HG03175 (cell line): ENCODE measurements at regions not wholly inside any gene's neighbourhood (a gene's known extent, or its start where the extent isn't known, plus 50 kb on each side); places are given as distances from the start of the nearest gene placed in this dataset.
"Not testable (repeated sequence)": the region's sequence is repeated elsewhere in the genome, so short reads cannot be mapped to it uniquely, and the experiment has no call there.

Experiments used
- ATAC-seq: cut with Tn5 transposase; IDR thresholded peaks from one replicate; pipeline ENCODE4 v1.9.1; 2021; ENCODE audit warnings: mild to moderate bottlenecking, moderate library complexity; ENCODE audit not compliant: unreplicated experiment

DNA sequence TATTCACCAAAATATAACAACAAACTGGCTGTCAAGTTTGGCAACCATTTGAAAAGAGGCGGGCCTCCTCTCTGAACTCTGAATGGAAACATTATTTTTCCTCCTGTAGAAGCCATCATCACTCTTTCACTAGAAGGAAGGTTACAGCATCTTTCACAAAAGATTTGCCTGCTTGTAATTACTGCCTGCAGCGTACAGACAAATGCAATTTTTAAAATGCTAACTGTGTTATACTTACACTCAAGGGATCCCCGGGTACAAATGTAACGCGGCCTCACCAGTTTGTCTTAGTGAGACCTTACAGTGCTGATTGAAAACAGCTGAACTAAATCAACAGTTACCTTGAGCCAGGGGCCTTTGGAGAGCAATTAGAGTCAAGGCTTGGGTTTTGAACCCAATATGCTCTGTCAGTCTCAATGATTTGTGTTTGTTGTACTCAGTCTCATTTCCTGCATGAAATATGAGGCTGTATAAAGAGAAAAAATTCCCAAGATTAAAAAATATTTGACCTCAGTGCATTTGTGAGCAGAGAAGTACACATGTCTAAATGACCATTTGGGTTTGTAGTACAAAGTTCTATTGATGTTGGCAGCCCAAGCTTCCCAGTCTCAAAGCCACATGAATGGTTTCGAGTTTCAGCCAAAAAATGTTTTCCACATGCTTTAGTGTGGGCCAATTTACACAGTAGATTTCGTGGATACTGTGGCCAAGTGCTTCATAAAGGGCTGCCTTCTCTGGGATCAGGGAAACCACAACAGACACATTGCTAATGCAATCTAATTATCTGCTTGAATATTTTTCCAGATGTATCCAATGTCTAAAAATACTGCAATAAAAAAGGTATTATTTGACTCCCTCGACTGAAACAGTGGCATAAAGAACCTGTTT lies 500.0 kb downstream of the SPATA31D1 start:
- no peak for ATAC-seq

DNA sequence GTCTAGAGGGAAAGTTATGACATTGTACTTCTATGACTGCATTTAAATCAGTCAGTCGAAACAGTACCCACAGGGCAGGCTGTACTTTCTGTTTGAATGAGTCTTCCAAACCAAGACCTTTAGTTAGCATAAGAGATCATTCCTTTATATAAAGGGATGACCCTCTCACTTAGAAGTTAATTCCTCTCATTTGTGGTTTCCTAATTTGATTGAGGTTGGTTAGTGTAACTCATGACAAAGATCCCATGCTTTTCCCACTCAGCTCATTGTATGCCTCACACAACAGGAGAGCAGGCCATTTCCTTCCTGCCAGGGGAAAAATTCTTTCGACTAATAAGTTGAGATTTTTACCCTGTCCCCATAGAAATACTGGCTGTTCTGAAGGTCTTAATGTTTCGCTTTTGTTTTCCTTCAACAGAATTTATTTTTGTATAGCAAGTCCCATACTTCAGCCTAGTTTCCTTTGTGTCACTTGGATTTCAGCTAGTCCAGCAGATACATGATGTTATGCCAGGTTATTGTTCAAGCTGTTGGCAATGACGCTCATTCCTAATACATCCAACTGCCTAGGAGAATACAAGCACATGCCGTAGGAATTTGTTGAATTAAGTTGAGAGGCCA lies 500.7 kb downstream of the SPATA31D1 start:
- ATAC-seq, result no peak

DNA sequence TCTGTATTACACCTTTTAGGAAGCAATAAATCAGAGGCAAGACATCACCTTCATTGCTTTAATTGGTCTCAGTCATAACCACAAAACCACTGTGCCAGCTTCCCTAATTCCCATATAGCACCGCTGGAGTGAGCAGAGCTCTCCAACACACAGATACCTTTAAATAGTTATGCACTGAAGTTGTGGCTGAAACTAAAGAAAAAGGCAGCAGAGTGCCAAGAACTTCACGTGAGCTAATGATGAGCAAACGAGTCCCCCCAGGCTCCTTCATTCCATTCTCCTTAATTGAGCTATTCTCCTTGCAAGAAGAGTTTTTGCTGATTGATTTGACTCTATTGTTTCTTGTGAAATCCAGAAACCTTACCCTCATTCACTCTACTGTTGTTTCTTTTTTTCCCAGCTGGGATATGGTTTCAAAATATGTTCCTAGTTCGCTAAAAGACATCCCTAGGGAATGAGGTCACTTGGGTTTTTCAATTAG lies 501.5 kb downstream of the SPATA31D1 start:
- ATAC-seq, result no peak

DNA sequence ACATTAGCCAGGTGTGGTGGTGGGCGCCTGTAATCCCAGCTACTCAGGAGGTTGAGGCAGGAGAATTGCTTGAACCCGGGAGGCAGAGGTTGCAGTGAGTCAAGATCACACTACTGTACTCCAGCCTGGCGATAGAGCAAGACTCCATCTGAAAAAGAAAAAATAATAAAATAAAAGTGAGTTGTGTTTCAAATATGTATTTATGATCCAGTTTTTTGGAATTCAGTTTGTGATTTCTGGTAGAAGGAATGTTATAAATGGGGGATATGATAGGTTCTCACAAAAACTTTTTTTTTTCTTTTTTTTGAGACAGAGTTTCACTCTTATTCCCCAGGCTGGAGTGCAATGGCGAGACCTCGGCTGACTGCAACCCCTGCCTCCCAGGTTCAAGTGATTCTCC lies 502.2 kb downstream of the SPATA31D1 start:
- ATAC-seq, result not testable (repeated sequence)

DNA sequence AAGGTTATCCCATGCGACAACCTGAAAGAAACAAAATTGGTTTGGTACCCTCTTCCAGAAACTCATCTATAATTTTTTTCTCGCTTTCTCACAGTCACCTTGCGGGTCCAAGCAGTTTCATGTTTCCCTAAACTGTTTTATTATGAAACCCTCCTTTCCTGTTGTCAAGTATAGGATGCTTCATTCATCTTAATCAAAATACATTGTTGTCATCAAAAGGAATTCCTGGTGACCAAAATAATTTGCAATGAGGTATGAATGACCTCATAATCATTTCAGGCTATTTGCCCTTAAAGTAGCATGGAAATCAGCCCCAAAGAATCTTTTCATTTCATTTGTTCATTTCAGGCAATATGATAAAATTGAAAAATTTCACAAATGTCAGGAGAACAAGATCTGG lies 503.0 kb downstream of the SPATA31D1 start:
- no peak for ATAC-seq

DNA sequence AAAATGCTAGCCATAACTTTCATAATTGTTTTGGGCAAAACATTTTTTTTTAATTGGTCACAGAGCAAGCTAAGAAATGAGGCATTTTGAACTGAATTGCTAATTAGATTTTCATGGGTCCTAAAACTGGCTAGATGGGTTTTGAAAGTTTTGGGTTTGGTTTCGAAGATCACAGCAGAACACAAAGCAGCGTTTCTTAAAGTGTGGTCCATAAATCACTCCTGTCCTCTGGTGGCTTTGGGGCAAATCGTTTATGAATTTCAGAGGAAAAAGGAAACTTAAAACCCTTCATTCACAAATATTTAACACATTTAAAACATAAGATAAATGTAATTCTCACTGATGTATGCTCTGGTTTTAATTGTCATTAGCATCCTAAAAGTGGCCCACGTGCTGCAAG lies 503.7 kb downstream of the SPATA31D1 start:
- no peak for ATAC-seq

DNA sequence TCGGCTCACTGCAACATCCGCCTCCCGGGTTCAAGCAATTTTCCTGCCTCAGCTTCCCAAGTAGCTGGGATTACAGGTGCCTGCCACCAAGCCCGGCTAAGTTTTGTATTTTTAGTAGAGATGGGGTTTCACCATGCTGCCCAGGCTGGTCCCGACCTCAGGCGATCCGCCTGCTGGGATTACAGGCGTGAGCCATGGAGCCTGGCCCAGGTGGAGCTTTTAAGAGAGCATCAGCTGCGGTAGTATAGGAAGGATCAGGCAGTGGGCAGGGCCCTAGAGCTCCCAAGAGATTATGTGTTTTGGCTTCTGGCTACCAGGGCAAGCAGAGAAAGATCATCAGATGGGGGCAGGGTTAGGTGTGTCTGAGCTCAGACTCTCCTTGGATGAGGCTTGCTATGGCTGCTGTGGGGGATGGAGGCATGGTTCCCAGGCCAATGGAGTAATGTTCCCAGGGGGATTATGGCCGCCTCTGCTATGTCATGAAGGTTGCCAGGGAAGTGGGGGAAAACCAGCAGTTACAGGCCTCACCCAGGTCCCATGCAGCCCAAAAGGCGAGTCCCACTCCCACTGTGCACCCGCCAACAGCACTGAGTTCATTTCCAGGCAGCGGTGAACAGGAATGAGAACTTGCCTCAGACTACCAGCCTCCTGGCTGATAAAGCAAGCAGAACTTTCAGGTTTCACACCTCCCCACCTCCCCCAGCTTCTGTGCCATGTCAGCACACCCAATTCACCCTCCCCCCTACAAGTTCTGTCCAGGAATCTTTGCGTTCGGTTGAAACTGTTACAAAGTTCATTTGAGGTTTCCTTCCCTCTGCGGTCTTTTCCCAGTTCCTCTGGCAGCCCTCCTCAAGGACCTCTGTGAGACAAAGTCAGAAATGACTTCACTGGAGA lies 507.6 kb downstream of the SPATA31D1 start:
- ATAC-seq, result no peak

DNA sequence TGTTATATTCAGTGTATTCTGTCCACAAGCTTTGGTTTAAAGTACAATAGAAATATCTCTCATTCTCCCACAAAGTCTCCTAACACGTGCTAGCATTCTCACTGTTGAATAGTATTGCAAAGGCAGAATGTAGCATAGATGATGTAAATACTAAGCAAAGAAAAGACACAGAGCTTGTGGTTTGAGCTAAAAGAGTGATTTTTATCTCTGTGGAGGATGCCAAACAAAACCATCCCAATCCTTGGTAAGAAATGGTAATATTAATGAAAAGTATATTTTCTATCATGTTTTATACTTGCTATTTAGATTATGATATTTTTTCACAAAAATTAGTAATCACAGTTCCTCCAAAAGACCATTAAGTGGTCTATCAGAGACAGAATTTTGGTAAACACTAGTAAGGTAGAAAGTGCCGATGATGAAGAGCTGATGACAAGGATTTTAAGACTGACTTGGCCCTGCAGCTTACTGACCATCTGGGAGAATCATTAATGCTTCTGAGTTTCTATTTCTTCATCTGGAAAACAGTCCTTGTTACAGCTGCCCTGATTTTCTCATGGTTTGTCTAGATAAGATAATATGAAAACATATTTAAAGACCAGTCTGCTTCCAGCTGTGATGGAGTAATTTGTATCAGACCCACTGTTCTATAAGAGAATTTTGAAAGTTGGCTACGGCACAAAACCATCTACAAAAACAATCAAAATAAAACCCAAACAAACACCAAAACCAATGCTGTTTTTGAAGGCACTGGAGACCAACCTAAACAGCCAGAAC lies 510.2 kb downstream of the SPATA31D1 start:
- ATAC-seq, result no peak

DNA sequence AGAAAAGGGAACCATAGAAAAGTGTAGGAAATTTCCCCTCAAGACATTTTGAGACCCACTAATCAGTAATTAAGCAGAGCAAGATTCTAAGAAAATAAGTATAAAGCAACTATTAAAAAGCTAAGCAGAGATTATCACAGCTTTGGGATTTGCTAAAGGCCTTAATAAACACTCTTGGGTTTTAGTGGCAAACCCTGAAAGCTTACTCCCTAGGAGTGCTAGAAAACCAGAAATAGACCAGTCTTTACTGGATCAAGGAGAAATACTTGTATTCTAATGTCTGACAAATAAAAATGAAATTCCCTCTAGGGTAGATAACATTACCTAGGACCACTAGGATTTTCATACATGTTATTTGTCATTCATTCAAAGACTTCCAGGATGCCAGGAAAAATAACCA lies 510.8 kb downstream of the SPATA31D1 start:
- ATAC-seq, result no peak

DNA sequence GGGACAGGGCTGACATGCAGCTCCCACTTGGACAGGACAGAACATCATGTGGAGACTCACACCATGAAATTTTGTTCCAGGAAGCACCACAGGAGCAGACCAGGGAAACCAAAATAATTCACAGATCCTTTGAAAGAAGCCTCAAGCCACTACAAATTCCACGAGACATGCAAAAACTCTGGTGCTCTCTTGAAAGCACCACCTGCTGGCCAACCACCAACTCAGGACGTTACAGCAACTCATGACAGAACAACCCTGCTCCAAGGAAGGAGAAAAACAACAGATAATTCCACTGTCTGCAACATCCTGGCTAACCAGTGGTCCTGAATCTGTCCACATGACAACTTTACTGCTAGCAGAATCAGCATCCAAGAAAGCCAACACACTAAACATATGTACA lies 516.0 kb downstream of the SPATA31D1 start:
- ATAC-seq, result no peak

DNA sequence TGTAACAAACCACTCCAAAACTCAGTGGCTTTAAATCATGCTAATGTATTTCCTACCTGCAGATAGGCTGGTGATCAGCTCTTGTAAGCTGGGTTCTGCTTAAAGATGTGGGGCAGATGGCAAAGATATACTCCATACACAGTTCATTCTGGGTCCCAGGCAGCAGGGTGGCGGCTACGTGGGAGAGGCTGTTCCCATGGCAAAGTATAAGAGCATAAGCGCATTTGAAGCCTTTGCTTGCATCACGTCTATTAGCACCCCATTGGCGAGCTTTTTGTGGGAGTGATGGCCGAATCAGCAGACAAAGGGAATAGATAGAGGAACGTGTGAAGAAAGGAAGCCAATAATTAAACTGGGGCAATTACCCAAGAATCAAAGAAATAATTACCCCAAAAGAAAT lies 523.1 kb downstream of the SPATA31D1 start:
- ATAC-seq, result no peak

DNA sequence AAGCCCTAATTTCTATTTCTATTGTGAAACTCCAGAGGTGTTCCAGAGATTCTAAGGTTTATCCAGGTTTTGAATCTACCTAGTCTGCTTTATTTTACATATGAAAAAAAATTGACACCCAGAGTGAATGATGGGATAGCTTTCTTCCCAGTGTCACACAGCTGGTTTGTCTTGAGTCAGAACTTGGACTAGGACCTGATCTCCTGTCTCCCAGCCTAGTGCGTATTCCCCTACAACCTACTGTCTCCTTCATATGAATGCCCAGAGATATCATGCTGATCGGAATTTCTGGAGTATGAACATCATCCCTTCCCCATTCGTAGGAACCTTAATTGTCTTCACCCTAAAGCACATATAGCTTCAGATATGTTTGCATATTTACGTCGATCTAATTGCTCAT lies 524.2 kb downstream of the SPATA31D1 start:
- no peak for ATAC-seq

DNA sequence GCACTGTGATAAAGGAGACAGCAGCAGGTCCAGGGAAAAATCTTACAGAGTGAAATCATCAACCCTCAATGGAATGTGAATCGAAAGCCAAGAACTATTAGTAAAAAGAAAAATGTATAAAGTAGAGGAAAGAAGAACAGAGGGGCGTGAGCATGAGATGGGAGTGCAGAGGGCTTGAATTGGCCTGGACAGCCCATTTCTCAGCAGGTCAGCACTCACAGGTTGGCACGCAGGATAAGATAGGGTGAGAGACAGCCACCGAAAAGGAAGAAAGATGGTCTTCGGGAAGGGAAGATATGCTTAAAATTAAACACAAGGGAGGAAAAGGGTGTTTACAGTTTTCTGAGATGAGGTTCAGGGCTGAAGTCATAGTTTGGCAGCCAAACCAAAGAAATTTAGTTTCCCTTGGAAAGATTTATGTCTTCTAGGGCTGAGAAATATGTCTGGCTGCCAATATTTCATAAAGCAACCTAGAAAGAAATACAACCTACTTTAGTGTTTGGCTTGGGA lies 524.7 kb downstream of the SPATA31D1 start:
- no peak for ATAC-seq

DNA sequence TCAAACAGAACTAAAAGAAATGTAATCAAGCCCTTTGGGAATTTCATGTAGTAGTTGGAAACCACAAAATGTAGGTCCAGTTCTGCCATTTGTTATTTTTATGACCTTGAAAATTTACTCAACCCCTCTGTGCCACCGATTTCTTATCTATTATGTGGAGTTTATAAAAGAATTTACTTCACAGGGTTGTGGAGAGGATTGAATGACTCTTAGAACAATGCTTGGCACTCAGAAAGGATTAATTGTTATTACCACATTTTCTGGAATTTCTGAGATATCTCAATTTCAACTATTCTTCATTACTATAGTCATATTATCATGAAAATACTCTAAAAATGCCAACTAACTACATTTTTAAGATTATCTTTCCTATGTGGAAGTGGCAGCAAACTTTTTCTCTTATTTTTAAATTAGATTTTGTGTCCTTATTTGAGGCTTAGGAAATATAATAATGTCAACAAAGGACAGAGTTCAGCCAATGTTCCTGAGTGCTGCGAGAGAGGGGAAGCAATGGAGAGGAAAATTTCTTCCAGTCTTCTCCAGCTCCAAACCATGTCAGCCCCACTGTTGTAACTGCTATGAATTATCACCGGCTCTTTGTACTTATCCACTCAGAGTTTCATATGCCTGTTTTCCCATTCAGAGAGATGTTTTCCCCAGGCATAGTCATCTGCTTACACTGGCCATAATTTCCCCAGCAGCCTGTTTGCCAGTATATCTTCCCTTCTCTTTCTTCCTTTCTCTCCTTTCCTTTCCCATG lies 525.6 kb downstream of the SPATA31D1 start:
- no peak for ATAC-seq

DNA sequence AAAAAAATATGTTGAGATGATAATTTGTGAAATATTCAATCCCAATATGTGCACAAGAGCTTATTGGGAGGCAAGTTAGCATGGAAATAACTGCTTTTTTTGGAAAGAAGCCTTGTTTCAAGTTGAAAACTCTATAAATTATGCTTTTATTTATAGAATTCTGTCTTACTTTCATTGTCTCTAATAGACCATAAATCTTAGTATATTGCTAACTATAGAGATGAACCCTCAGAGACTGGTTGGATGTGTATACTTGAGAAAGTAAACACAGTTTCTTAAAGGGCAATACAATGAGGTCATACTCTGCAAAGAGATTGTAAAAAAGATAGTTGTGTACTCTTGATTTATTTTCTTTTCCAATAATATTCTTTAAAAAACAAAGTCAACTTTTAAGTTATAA lies 530.3 kb downstream of the SPATA31D1 start:
- no peak for ATAC-seq

DNA sequence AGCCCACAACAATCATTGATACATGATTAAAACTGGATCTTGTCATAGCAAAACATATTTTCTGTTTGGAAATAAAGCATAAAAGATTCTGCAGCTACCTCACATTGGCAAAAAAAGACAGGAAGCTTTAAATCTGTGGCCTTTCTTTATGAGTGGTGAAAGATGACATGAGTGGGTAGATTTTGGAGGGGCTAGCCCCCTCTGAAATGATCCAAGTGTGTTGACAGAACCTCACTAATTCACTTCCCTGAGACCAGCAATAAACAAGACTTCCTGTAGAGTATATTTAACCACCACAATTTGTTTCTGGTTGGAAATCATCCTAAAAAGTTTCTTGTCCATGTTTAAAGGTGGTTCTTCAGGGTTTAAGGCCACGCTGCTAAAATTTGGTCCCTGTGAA lies 530.8 kb downstream of the SPATA31D1 start:
- ATAC-seq, result no peak

DNA sequence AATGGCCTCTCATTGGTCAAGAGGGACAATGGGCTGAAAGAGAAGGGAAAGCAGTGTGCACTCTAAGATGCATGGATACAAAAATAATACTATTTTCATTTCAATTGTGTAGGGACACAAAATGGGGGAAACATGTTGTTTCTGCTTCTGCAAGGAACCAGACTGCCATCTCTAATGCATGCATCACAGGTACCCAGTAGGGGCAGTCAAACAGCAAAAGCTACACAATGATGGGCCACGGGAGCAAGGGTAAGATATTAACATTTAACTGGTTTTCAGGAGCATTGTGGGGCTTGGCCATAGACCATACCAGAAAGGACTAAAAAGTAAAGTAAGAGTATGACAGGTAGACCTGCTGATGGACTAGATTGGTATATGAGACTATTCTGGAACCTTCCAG lies 535.8 kb downstream of the SPATA31D1 start:
- no peak for ATAC-seq

DNA sequence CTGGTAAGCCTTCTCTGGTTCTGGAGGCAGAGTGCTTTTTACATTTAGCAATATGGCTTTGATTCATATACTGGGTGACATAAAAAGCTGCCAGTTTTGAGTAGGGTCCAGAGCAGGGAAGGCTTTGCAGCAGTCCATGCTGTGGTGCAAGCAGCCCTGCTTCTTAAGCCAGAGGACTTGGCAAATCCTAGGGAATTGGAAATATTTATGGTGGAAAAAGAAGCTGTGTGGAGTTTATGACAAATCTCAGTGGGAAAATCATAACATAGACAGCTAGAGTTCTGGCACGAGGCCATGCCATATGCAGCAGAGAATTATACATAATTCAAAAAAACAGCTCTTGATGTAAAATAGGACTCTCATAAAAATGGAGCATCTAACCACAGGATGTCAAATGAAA lies 536.4 kb downstream of the RASEF start:
- ATAC-seq, result no peak

DNA sequence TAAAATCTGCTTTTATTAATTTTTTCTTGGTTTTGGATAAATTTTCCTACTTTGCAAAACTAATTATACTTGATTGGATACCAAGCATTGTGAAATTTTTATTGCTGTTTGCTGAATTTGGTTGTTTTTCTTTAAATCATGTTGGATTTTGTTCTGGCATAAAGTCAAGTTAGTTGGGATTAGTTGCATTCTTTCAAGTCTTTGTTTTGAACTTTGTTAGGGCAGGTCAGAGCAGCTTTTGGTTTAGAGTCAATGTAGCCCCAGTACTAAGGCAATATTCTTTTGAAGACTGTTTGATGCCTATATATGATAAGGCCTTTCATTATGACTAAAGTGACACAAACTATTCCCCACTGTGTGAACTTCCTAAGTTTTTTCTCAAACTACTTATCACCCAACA lies 531.1 kb downstream of the RASEF start:
- no peak for ATAC-seq
